ENCODE measurements at regions not wholly inside any gene's neighbourhood (a gene's known extent, or its start where the extent isn't known, plus 50 kb on each side); places are given as distances from the start of the nearest gene placed in this dataset.

DNA sequence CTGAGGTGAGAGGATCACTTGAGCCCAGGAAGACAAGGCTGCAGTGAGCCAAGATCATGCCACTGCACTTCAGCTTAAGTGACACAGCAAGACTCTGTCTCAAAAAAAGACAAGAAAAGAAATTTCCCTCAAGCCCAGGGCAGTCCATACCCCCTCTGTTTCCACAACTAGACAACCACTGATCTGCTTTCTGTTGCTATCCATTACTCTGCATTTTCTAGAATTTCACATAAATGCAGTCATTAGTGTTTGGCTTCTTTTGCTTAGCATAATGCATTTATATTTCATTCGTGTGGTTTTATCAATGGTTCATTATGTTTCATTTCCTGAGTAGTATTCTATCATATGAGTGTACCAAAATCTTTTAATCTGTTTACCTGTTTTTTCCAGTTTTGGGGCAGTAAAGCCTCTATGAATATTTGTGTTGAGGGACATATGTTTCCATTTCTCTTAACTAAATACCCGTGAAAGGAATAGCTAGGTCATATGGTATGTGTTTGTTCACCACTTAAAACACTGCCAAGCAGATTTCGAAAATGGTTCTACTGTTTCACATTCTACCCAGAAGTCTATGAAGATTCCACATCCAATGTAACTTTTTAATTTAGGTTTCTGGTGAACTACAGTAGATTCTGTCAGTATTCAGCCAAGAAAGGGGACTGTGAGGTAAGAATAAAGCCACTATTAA lies 271.8 kb downstream of the ZNF608 start:
- Mint-ChIP-seq H3K9me3 (ENCODE audit: insufficient read depth) (no peaks in the 10 kb centered on the region), H3K4me3 (no peak overlapping the region), H3K27me3 (no peaks in the 10 kb centered on the region), H3K4me1 (no peaks in the 10 kb centered on the region), H3K27ac (no peak overlapping the region)
- no peak for DNase-seq
- Histone ChIP-seq H3K9ac (ENCODE audit: low read length) (no peak overlapping the region), H3K36me3 (replicated peaks in 1 of 2; ENCODE audit: control extremely low read depth in 1 of 2, control insufficient read depth in 1 of 2, extremely low read depth in 1 of 2, insufficient read depth in 2 of 2, low read length in 1 of 2) (no peaks in the 10 kb centered on the region), H3K4me3 (ENCODE audit: control extremely low read depth in 1 of 5, extremely low read depth in 1 of 5, insufficient read depth in 1 of 5, low read depth in 2 of 5, low read length in 4 of 5) (no peak overlapping the region), H3K9me3 (ENCODE audit: control extremely low read depth in 1 of 3, control insufficient read depth in 2 of 3, insufficient read depth in 1 of 3, low read length in 2 of 3) (no peaks in the 10 kb centered on the region), H3K27ac (ENCODE audit: low read length in 2 of 2) (no peak overlapping the region), H3K27me3 (replicated peaks in 1 of 4; ENCODE audit: control extremely low read depth in 1 of 4, control insufficient read depth in 3 of 4, insufficient read depth in 4 of 4, low read length in 3 of 4) (no peaks in the 10 kb centered on the region), H2AFZ (ENCODE audit: insufficient read depth, low read depth, low read length, poor library complexity, severe bottlenecking) (no peak overlapping the region), H4K20me1 (ENCODE audit: control insufficient read depth, insufficient read depth, low read length, poor library complexity, severe bottlenecking) (no peaks in the 10 kb centered on the region), H3K4me1 (ENCODE audit: control insufficient read depth in 2 of 2, insufficient read depth in 2 of 2, low read length in 2 of 2) (no peaks in the 10 kb centered on the region), H3K4me2 (replicated peaks; ENCODE audit: low read depth, low read length, poor library complexity, severe bottlenecking) (no peak overlapping the region), H3K79me2 (ENCODE audit: control insufficient read depth, insufficient read depth, low read length) (no peaks in the 10 kb centered on the region)
- no CpG with 5 or more reads among the region's 3 CpGs for WGBS (ENCODE audit: insufficient coverage)
- TF ChIP-seq, protein P1, sequence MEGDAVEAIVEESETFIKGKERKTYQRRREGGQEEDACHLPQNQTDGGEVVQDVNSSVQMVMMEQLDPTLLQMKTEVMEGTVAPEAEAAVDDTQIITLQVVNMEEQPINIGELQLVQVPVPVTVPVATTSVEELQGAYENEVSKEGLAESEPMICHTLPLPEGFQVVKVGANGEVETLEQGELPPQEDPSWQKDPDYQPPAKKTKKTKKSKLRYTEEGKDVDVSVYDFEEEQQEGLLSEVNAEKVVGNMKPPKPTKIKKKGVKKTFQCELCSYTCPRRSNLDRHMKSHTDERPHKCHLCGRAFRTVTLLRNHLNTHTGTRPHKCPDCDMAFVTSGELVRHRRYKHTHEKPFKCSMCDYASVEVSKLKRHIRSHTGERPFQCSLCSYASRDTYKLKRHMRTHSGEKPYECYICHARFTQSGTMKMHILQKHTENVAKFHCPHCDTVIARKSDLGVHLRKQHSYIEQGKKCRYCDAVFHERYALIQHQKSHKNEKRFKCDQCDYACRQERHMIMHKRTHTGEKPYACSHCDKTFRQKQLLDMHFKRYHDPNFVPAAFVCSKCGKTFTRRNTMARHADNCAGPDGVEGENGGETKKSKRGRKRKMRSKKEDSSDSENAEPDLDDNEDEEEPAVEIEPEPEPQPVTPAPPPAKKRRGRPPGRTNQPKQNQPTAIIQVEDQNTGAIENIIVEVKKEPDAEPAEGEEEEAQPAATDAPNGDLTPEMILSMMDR (IDR thresholded peaks at IDR 0.05): no peak
- no peak for TF ChIP-seq EZH2 (IDR thresholded peaks at IDR 0.05; ENCODE audit: borderline replicate concordance, insufficient read depth, low read depth, low read length, poor library complexity, severe bottlenecking)
- no peak for ATAC-seq (ENCODE audit: low read depth)
- ChIA-PET POLR2A (interaction anchor here (0.8 kb wide), 1 partner anchor 308 kb away, joined by 6 read pairs; no protein-coding TSS in a partner anchor), CTCF (interaction anchor here (0.6 to 0.7 kb wide), 2 partner anchors 65 to 608 kb away, joined by 4 to 6 read pairs; no protein-coding TSS in a partner anchor)
- intact Hi-C loops (cut with micrococcal nuclease): no loop called here

DNA sequence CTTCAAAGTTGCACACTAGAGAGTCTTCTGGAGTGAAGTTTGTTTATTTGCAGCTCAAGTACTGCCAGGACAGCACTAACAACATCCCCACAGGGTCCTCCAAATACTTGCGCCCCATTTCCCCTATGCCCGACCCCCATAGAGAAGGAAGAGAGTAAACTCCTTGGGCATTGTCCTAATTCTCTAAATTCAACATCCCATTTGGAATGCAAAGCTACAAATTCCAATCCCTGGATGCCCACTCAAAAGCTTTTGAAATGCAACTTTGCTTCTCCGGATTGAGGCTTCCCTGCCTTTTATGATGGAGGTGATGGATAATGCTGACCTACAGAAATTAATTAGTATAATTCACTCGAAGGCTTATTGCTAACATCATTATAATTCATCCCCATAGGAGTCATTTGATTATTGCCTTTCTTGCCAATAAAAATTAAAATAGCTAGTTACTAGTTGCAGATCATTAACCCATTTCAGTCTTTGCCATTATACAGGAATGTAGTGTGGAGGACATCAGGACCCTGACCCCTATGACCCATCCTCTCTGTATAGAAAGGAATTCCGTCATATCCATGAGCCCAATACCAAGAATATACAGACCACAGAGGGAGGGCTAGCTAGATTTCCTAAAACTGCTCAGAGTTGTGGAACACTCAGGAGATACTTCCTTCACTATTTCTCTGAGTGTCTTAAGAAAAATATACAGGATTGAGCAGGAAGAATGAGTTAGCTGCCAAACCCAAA lies 277.6 kb downstream of the ZNF608 start:
- Histone ChIP-seq H3K27me3 (replicated peaks in 1 of 4; ENCODE audit: control extremely low read depth in 1 of 4, control insufficient read depth in 3 of 4, insufficient read depth in 4 of 4, low read length in 3 of 4) (no peaks in the 10 kb centered on the region), H3K4me2 (replicated peaks; ENCODE audit: low read depth, low read length, poor library complexity, severe bottlenecking) (no peak overlapping the region), H3K79me2 (ENCODE audit: control insufficient read depth, insufficient read depth, low read length) (no peaks in the 10 kb centered on the region), H3K9ac (ENCODE audit: low read length) (no peak overlapping the region), H3K36me3 (replicated peaks in 1 of 2; ENCODE audit: control extremely low read depth in 1 of 2, control insufficient read depth in 1 of 2, extremely low read depth in 1 of 2, insufficient read depth in 2 of 2, low read length in 1 of 2) (no peaks in the 10 kb centered on the region), H3K4me1 (ENCODE audit: control insufficient read depth in 2 of 2, insufficient read depth in 2 of 2, low read length in 2 of 2) (no peaks in the 10 kb centered on the region), H2AFZ (ENCODE audit: insufficient read depth, low read depth, low read length, poor library complexity, severe bottlenecking) (no peak overlapping the region), H3K4me3 (ENCODE audit: control extremely low read depth in 1 of 5, extremely low read depth in 1 of 5, insufficient read depth in 1 of 5, low read depth in 2 of 5, low read length in 4 of 5) (no peak overlapping the region), H4K20me1 (ENCODE audit: control insufficient read depth, insufficient read depth, low read length, poor library complexity, severe bottlenecking) (no peaks in the 10 kb centered on the region), H3K9me3 (ENCODE audit: control extremely low read depth in 1 of 3, control insufficient read depth in 2 of 3, insufficient read depth in 1 of 3, low read length in 2 of 3) (no peaks in the 10 kb centered on the region), H3K27ac (ENCODE audit: low read length in 2 of 2) (no peak overlapping the region)
- no peak overlapping the region for H3K27ac Mint-ChIP-seq
- TF ChIP-seq, protein P1 (IDR thresholded peaks at IDR 0.05): no peak
- no peak for TF ChIP-seq EZH2 (IDR thresholded peaks at IDR 0.05; ENCODE audit: borderline replicate concordance, insufficient read depth, low read depth, low read length, poor library complexity, severe bottlenecking)
- no peaks in the 10 kb centered on the region for H3K9me3 Mint-ChIP-seq (ENCODE audit: insufficient read depth)
- no peak for ATAC-seq (ENCODE audit: low read depth)
- no peaks in the 10 kb centered on the region for H3K27me3 Mint-ChIP-seq
- no CpG with 5 or more reads among the region's 5 CpGs for WGBS (ENCODE audit: insufficient coverage)
- POLR2A ChIA-PET: no interaction called here
- CTCF ChIA-PET: no interaction called here
- DNase-seq: no peak
- intact Hi-C loops (cut with micrococcal nuclease): no loop called here
- H3K4me1 Mint-ChIP-seq: no peaks in the 10 kb centered on the region
- H3K4me3 Mint-ChIP-seq: no peak overlapping the region
